ENCODE measurements at regions not wholly inside any gene's neighbourhood (a gene's known extent, or its start where the extent isn't known, plus 50 kb on each side); places are given as distances from the start of the nearest gene placed in this dataset.

- H3K27ac Mint-ChIP-seq (ENCODE audit: unreplicated experiment) = no peak overlapping the region
- no peaks in the 10 kb centered on the region for H3K27me3 Mint-ChIP-seq (ENCODE audit: low read depth)
- peaks cover 3% of the 10 kb centered on the region for H3K4me1 Mint-ChIP-seq
- TF ChIP-seq CTCF (conservative IDR thresholded peaks at IDR 0.05) = no peak
- peaks cover 2% of the 10 kb centered on the region for H3K36me3 Mint-ChIP-seq (ENCODE audit: low read depth)
- no peak overlapping the region for H3K4me3 Mint-ChIP-seq
- no peak for DNase-seq (ENCODE audit: low read depth, low spot score)
- peaks cover 2% of the 10 kb centered on the region for H3K9me3 Mint-ChIP-seq
These were observed 314.2 kb downstream of the RAB28 start for GRCh38 chr4:13169731-13170525.

GRCh38 chr4:13168326-13168725 lies 315.8 kb downstream of the RAB28 start:
- Mint-ChIP-seq H3K9me3 (peaks cover 2% of the 10 kb centered on the region), H3K36me3 (ENCODE audit: low read depth) (peaks cover 2% of the 10 kb centered on the region), H3K4me1 (peaks cover 7% of the 10 kb centered on the region), H3K27ac (ENCODE audit: unreplicated experiment) (no peak overlapping the region), H3K27me3 (ENCODE audit: low read depth) (no peaks in the 10 kb centered on the region), H3K4me3 (no peak overlapping the region)
- TF ChIP-seq CTCF (conservative IDR thresholded peaks at IDR 0.05) = no peak
- DNase-seq (ENCODE audit: low read depth, low spot score) = no peak

GRCh38 chr4:13166214-13166613 lies 317.9 kb downstream of the RAB28 start:
- peaks cover 2% of the 10 kb centered on the region for H3K36me3 Mint-ChIP-seq (ENCODE audit: low read depth)
- H3K27me3 Mint-ChIP-seq (ENCODE audit: low read depth) = no peaks in the 10 kb centered on the region
- no peak for DNase-seq (ENCODE audit: low read depth, low spot score)
- TF ChIP-seq CTCF (conservative IDR thresholded peaks at IDR 0.05) = no peak
- H3K4me1 Mint-ChIP-seq = peaks cover 7% of the 10 kb centered on the region
- no peak overlapping the region for H3K27ac Mint-ChIP-seq (ENCODE audit: unreplicated experiment)
- H3K4me3 Mint-ChIP-seq = no peak overlapping the region
- H3K9me3 Mint-ChIP-seq = peaks cover 2% of the 10 kb centered on the region

GRCh38 chr4:13164783-13165331 lies 319.3 kb downstream of the RAB28 start:
- Mint-ChIP-seq H3K9me3 (peaks cover 2% of the 10 kb centered on the region), H3K4me3 (no peak overlapping the region), H3K36me3 (ENCODE audit: low read depth) (peaks cover 2% of the 10 kb centered on the region)

DNA sequence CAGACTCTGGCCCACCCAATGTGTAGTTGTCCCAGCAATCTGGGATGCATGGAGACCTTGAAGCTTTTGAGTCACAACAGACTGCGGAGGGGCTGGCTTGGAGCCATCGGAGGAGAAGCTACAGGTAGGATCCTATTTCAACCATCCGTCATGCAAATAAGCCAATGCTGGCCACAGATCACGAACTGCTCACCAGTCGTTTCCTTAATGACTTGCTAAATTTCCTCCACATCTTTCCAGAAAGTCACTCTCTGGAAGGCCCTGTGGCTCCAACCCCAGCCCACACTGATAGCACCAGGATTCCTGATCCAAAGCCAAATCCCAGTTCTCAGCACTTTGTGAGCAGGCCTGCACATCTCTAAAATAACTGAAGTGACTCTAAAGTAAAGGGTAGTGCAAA lies 321.3 kb downstream of the RAB28 start:
- no peak for DNase-seq (ENCODE audit: low read depth, low spot score)
- Mint-ChIP-seq H3K27ac (ENCODE audit: unreplicated experiment) (no peak overlapping the region), H3K4me3 (no peak overlapping the region), H3K9me3 (peaks cover 6% of the 10 kb centered on the region), H3K36me3 (ENCODE audit: low read depth) (peaks cover 5% of the 10 kb centered on the region), H3K27me3 (ENCODE audit: low read depth) (no peaks in the 10 kb centered on the region), H3K4me1 (peaks cover 7% of the 10 kb centered on the region)
- TF ChIP-seq CTCF (conservative IDR thresholded peaks at IDR 0.05) = no peak

More at GRCh38 chr4:13164783-13165331, 319.3 kb downstream of the RAB28 start:
- no peak for DNase-seq (ENCODE audit: low read depth, low spot score)
- H3K27ac Mint-ChIP-seq (ENCODE audit: unreplicated experiment) = no peak overlapping the region
- TF ChIP-seq CTCF (conservative IDR thresholded peaks at IDR 0.05) = no peak
- H3K4me1 Mint-ChIP-seq = peaks cover 7% of the 10 kb centered on the region
- no peaks in the 10 kb centered on the region for H3K27me3 Mint-ChIP-seq (ENCODE audit: low read depth)

Measured in neural crest cell (in vitro differentiated cells).